ENCODE measurements at regions not wholly inside any gene's neighbourhood (a gene's known extent, or its start where the extent isn't known, plus 50 kb on each side); places are given as distances from the start of the nearest gene placed in this dataset.

- TF ChIP-seq, protein P1, sequence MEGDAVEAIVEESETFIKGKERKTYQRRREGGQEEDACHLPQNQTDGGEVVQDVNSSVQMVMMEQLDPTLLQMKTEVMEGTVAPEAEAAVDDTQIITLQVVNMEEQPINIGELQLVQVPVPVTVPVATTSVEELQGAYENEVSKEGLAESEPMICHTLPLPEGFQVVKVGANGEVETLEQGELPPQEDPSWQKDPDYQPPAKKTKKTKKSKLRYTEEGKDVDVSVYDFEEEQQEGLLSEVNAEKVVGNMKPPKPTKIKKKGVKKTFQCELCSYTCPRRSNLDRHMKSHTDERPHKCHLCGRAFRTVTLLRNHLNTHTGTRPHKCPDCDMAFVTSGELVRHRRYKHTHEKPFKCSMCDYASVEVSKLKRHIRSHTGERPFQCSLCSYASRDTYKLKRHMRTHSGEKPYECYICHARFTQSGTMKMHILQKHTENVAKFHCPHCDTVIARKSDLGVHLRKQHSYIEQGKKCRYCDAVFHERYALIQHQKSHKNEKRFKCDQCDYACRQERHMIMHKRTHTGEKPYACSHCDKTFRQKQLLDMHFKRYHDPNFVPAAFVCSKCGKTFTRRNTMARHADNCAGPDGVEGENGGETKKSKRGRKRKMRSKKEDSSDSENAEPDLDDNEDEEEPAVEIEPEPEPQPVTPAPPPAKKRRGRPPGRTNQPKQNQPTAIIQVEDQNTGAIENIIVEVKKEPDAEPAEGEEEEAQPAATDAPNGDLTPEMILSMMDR (conservative IDR thresholded peaks at IDR 0.05 in 1 of 2, IDR thresholded peaks at IDR 0.05 in 1 of 2; ENCODE audit: extremely low read depth in 1 of 2, insufficient read depth in 1 of 2, low read depth in 1 of 2, low read length in 2 of 2) = no peak
- TF ChIP-seq EZH2 (IDR thresholded peaks at IDR 0.05; ENCODE audit: borderline replicate concordance, low read length) = no peak
These were observed 443.7 kb upstream of the SEMA3A start for GRCh38 chr7:84638339-84638697.
